ENCODE measurements at regions not wholly inside any gene's neighbourhood (a gene's known extent, or its start where the extent isn't known, plus 50 kb on each side); places are given as distances from the start of the nearest gene placed in this dataset.

- H3K4me1 Mint-ChIP-seq (ENCODE audit: insufficient read depth, unreplicated experiment), result peaks cover 39% of the 10 kb centered on the region
- DNase-seq (ENCODE audit: unreplicated experiment), result peak; percentile 95
- CTCF ChIA-PET, result interaction anchor here (0.6 to 1.4 kb wide), 6 partner anchors 8 to 78 kb away, joined by 3 to 4 read pairs (median 4); no protein-coding TSS in a partner anchor
Measured at GRCh38 chr5:167644619-167645018, 646.8 kb upstream of the WWC1 start.

GRCh38 chr5:167649471-167649870 lies 642.0 kb upstream of the WWC1 start:
- H3K27me3 Mint-ChIP-seq (ENCODE audit: insufficient read depth, unreplicated experiment), result no peaks in the 10 kb centered on the region
- intact Hi-C loops (cut with micrococcal nuclease), result no loop called here

More at GRCh38 chr5:167644619-167645018, 646.8 kb upstream of the WWC1 start:
- no TSS peak for BruUV-seq (replicated peaks)
- TF ChIP-seq CTCF (IDR thresholded peaks at IDR 0.05; ENCODE audit: unreplicated experiment), result no peak
- Mint-ChIP-seq H3K9me3 (ENCODE audit: unreplicated experiment) (no peaks in the 10 kb centered on the region), H3K4me3 (ENCODE audit: unreplicated experiment) (no peak overlapping the region), H3K27me3 (ENCODE audit: insufficient read depth, unreplicated experiment) (no peaks in the 10 kb centered on the region), H3K27ac (ENCODE audit: low read depth, unreplicated experiment) (peak overlapping the region; percentile 70), H3K36me3 (ENCODE audit: insufficient read depth, unreplicated experiment) (no peaks in the 10 kb centered on the region)
- POLR2A ChIA-PET, result interaction anchor here (0.5 to 3.8 kb wide), 15 partner anchors 8 to 457 kb away, joined by 3 to 27 read pairs (median 3); no protein-coding TSS in a partner anchor
- intact Hi-C loops (cut with micrococcal nuclease), result no loop called here

GRCh38 chr5:167652690-167653089 lies 638.8 kb upstream of the WWC1 start:
- Mint-ChIP-seq H3K36me3 (ENCODE audit: insufficient read depth, unreplicated experiment) (no peaks in the 10 kb centered on the region), H3K9me3 (ENCODE audit: unreplicated experiment) (no peaks in the 10 kb centered on the region), H3K27ac (ENCODE audit: low read depth, unreplicated experiment) (no peak overlapping the region), H3K4me3 (ENCODE audit: unreplicated experiment) (no peak overlapping the region), H3K27me3 (ENCODE audit: insufficient read depth, unreplicated experiment) (no peaks in the 10 kb centered on the region), H3K4me1 (ENCODE audit: insufficient read depth, unreplicated experiment) (peaks cover 24% of the 10 kb centered on the region)
- no peak for TF ChIP-seq CTCF (IDR thresholded peaks at IDR 0.05; ENCODE audit: unreplicated experiment)
- DNase-seq (ENCODE audit: unreplicated experiment), result peak; percentile 30
- ChIA-PET POLR2A (interaction anchor here (0.6 to 2.3 kb wide), 11 partner anchors 9 to 659 kb away, joined by 3 to 27 read pairs (median 3); no protein-coding TSS in a partner anchor), CTCF (interaction anchor here (0.6 to 1.2 kb wide), 11 partner anchors 9 to 1854 kb away, joined by 3 to 5 read pairs (median 4); no protein-coding TSS in a partner anchor)
- intact Hi-C loops (cut with micrococcal nuclease), result no loop called here
- no TSS peak for BruUV-seq (replicated peaks)

More at GRCh38 chr5:167649471-167649870, 642.0 kb upstream of the WWC1 start:
- BruUV-seq (replicated peaks), result no TSS peak
- DNase-seq (ENCODE audit: unreplicated experiment), result no peak
- peaks cover 34% of the 10 kb centered on the region for H3K4me1 Mint-ChIP-seq (ENCODE audit: insufficient read depth, unreplicated experiment)
- no peak for TF ChIP-seq CTCF (IDR thresholded peaks at IDR 0.05; ENCODE audit: unreplicated experiment)
- CTCF ChIA-PET, result no interaction called here
- no peaks in the 10 kb centered on the region for H3K36me3 Mint-ChIP-seq (ENCODE audit: insufficient read depth, unreplicated experiment)
- POLR2A ChIA-PET, result no interaction called here
- H3K9me3 Mint-ChIP-seq (ENCODE audit: unreplicated experiment), result no peaks in the 10 kb centered on the region
- no peak overlapping the region for H3K27ac Mint-ChIP-seq (ENCODE audit: low read depth, unreplicated experiment)
- H3K4me3 Mint-ChIP-seq (ENCODE audit: unreplicated experiment), result no peak overlapping the region

- no peaks in the 10 kb centered on the region for H3K36me3 Mint-ChIP-seq (ENCODE audit: insufficient read depth, unreplicated experiment)
- TF ChIP-seq CTCF (IDR thresholded peaks at IDR 0.05; ENCODE audit: unreplicated experiment), result no peak
- no peak overlapping the region for H3K4me3 Mint-ChIP-seq (ENCODE audit: unreplicated experiment)
- no TSS peak for BruUV-seq (replicated peaks)
- no peaks in the 10 kb centered on the region for H3K9me3 Mint-ChIP-seq (ENCODE audit: unreplicated experiment)
- peaks cover 27% of the 10 kb centered on the region for H3K4me1 Mint-ChIP-seq (ENCODE audit: insufficient read depth, unreplicated experiment)
- intact Hi-C loops (cut with micrococcal nuclease), result no loop called here
- ChIA-PET POLR2A (interaction anchor here (0.6 to 2.3 kb wide), 11 partner anchors 10 to 151 kb away, joined by 3 to 27 read pairs (median 3); no protein-coding TSS in a partner anchor), CTCF (interaction anchor here (0.6 to 1.1 kb wide), 5 partner anchors 9 to 316 kb away, joined by 3 to 5 read pairs (median 3); no protein-coding TSS in a partner anchor)
- peak; percentile 69 for DNase-seq (ENCODE audit: unreplicated experiment)
- H3K27ac Mint-ChIP-seq (ENCODE audit: low read depth, unreplicated experiment), result peak overlapping the region; percentile 20
- no peaks in the 10 kb centered on the region for H3K27me3 Mint-ChIP-seq (ENCODE audit: insufficient read depth, unreplicated experiment)
Measured at GRCh38 chr5:167653645-167654106, 637.8 kb upstream of the WWC1 start.

Data from MCF 10A (cell line).